DMS153 treated with DMSO at 0.1 percent for 48 hours (cell line): ENCODE measurements at regions not wholly inside any gene's neighbourhood (a gene's known extent, or its start where the extent isn't known, plus 50 kb on each side); places are given as distances from the start of the nearest gene placed in this dataset.
"Not testable (repeated sequence)": the region's sequence is repeated elsewhere in the genome, so short reads cannot be mapped to it uniquely, and the experiment has no call there.

ENCODE experiments used
- DNase-seq: peaks from one replicate; lab custom pipeline; 2025; ENCODE audit not compliant: unreplicated experiment; lab: John Stamatoyannopoulos, UW

DNA sequence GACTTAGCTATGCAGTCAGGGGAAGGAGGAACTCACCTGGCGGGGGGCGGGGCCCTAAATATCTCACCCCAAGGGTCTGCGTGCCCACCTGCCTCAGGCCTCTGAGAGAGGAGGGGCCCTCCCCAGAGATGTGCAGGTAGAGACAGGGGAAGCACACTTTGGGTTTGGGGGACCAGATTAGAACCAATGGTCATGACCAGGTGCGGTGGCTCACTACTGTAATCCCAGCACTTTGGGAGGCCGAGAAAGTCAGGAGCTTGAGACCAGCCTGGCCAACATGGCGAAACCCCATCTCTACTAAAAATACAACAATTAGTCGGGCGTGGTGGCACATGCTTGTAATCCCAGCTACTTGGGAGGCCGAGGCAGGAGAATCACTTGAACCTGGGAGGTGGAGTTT lies 246.4 kb upstream of the TCERG1L start:
- not testable (repeated sequence) for DNase-seq

DNA sequence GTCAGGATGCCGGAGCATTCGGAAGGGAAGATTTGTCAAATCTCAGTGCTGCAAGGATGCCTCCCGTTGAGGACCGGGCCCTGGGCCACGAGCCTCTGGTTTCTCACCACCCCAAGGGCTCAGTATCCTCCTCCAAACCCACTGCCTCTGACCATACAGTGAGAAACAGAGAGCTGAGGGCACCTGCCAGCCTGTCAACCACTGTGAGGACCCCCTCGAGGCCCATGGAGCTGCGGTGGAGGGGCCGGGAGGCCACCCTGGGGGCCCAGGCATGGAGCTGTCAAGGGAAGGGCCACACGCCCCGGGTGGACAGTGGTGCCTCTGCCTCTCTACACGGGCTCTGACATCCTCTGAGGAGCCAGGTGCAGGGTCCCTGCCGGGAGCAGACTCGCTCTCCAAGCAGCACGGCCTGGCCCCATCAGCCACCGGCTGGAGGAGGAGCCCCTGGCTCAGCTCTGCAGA lies 248.0 kb upstream of the TCERG1L start:
- DNase-seq, result no peak

DNA sequence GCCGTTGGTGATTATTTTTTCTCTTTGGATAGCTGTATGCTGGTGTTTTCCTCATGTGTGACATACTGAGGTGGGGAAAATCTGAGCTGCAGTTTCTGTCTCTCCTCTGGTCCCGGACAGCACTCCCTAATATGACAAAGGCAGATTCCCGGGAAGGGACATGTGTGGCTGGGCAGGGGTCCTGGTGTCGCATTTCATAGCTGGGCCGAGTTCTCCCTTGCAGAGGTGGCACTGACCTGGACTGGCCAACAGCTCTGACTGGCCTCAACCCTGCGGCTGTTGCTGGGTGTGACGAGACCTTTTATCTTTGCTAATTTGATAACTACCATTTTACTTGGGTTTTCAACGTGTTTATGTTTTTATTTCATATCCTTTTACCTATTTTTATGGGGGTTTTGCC lies 248.6 kb upstream of the TCERG1L start:
- no peak for DNase-seq

DNA sequence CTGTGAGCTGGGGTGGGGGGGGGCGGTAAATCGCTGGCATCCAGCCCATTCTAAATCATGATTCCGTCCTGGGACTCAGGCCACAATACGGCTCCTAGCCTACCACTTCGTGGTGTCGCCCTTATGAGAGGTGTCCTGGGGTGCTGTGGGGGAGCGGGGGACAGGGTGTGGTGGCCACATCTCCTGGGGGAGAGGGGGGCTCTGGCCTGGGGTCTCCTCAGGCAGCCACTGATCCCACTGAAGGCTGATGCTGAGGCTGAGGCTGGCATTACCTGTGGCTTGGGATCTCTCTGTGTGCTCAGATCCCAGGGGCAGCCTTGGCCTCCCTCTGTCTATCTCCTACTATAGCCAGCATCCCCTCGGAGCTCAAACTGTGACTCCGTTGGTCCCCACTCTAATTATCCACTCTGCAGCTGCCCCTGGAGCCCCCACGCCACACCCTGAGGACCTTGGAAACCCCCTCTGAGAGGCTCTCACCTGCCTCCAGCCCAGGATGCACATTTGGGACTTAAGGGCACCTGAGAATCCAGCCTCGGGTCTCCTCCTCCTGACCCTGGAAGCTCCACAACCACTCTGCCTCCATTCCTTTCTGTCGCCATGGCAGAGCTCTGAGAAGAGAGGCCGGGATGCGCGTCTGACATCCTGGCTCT lies 249.3 kb upstream of the TCERG1L start:
- no peak for DNase-seq

DNA sequence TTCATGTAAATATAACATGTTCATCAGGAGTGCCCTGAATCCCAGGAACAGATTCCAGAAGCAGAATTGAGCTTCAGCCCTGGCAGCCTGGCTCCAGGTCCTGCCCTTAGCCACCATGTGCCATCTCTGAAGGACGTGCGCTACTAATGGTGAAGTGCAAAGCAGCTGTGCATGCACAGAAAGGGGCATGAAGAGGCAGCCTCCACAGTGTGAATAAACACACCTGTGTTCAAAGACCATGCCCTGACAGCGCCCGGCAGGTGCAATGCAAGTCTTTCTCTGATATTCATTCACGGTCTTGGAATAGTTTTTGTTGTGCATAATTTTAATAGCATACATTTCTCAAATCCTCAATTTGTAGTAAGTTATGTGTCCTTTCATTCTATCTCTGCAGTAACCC lies 250.4 kb upstream of the TCERG1L start:
- DNase-seq, result peak; percentile 31

DNA sequence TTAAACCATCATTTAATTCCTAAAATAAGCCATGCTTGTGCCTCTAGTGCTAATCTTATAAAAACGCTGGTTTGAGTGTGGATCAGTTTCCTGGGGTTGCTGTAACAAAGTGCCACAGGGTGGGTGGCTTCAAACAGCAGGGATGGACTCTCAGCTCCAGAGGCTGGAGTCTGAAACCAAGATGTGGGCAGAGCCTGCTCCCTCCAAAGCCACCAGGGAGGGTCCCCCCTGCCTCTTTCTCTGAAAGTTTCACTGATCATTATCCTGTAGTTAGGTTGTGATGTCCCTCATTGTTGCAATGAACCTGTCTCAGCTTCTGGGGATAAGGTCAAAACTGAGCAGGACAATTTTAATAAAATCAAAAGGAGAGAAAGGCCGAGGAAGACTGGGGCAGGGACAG lies 251.9 kb upstream of the TCERG1L start:
- DNase-seq, result no peak

DNA sequence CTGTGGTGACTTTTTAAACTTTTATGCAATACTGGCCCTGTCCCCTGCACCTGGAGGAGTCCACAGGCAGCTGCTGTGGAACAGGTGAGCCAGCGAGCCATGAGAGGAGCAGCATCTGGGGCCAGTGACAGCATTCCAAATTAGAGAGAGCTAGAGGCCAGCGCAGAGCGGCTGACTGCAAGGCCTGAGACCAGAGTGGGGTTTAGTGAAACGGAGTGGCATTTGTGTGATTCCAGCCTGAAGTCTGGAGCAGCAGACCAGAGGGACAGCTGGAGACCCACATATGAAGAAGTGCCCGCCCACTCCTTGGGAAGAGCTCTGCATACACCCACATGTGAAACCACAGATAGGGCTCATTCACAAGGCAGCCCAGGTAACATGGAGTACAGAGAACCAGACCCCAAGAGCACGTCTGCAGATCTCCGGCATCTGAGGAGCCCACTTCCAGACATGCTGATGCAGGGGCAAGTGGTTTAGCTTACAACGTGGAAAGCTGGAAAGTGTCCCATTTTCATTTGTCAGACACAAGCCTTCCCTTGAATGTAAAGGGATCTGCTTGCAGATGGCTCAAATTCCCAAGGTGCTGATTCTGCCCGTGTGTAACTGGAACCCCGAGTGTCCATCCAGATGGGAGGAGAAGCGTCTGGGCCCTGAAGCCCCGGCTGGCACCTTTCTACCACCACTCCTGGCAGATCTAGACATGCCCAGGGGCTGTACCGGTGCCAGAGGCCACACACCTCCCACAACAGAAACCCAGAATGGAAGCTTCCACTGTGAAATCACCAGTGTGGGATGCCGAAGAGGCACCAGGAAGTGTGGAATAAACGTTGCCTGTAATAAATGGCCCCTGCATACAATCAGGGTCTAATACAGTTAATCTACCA lies 256.0 kb upstream of the TCERG1L start:
- DNase-seq, result peak; percentile 28

DNA sequence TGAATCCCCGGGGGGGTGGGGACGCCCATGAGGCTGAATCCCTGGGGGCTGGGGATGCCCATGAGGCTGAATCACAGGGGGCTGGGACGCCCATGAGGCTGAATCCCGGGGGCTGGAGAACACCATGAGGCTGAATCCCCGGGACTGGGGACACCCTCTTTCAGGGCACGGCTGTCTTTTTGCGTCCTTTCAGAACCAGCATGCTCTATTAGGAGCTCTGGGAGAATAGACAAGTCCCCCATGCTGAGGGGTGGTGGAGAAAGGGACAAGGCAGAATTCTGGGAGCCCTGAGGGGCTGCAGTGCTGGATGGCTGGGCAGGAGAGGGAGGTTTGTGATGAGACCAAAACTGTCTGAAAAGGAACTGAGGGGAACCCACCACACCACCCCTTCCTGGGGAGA lies 257.3 kb upstream of the TCERG1L start:
- DNase-seq, result no peak

DNA sequence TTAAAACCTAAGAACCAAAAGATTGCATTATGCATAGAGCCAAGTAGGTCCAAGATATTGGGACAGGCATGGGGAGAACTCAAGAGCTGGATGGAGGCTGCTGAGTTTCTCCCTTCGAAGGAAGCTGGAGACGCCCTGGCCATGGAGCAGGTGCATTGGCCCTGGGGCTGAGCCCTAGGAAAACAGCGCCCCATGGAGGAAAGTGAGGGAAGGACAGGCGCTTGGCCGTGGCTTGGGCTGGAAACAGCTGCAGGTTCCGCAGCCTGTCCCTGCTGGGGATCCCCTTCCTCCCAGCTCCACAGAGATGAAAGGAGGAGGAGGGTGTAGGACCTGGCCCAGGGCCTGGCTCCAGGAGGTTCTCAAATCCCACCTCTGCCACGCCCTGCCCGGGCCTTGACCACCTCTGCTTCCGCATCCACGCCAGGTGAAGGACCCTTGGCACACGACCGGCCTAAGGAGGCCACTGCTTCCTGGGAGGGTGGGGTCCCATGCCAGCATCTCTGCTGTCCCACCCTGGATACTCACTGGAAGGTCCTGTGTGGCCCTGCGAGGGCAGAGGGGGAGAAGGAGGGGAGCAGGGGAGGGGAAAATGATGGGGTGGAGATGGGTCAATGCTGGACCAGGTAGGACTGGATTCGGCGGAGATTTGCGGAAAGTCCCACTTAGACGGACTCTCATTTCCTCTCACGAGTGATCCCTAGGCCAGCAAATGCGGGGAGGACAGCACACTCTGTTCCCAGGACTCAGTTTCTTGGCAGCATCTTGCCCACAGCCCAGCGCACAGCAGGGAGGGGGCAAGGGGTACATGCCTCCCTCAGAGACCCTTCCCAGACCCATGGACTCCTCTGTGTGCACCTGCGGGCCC lies 258.6 kb upstream of the TCERG1L start:
- no peak for DNase-seq

DNA sequence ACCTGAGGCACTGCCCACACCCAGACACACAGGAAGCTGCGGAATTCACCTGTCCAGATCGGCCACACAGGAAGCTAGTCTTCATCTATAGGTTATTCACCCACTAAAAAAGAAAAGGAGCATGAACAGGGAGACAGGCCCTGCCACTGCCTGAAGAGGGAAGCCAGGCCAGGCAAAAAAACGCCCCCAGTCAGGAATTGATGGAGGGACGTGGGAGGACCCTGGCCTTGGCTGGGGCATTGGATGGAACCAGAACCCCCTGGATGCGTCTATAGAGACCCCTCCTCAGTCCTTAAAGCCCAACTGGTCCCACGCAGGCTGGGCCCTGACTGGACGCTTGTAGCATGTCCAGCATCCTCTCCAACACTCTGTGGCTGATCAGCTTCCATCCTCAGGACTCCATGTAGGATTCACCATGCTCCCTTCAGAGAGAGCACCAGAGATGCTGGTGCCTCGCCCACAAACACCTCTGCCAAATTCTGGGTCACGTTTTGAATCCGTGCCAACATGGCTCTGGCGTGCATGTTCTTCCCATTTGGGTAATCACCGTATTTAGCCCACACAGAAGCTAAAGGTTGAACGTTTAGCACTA lies 259.3 kb upstream of the TCERG1L start:
- DNase-seq, result no peak

DNA sequence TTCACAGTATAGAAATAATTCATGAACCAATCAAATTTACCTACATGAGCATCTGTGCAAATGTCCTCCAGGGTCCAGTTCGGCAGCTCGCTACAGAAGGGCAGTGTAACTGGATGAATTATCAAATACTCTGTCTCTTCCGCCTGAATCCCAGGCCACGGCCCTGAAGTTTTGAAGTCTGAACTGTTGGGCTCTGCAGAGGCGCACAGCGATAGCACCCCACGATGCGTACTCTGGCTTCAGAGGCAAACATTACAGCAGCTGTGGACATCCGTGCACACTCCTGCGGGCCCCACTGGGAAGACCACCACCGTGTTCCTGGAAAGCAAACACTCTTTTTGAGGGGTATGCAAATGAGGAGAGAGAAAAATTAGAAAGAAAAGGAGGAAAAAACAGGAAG lies 259.8 kb upstream of the TCERG1L start:
- DNase-seq, result no peak

DNA sequence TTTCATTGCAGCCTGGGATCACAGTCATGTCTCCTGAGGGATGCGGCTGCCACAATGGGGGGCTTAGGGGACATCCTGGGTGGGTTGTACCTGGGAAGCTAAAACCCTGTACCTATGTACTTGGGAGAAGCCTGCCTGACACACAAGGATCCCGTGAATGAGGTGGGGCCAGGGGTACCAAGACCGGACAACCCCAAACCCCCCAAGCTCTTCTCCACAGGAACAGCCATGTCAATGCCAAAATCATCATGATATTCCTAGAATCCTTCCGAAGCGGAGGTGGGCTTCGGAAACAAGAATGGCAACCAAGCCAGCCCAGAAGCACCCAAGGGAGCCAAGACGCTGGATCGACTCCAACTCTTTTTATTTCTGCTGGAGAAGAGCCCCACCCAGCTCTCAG lies 260.3 kb upstream of the TCERG1L start:
- no peak for DNase-seq

DNA sequence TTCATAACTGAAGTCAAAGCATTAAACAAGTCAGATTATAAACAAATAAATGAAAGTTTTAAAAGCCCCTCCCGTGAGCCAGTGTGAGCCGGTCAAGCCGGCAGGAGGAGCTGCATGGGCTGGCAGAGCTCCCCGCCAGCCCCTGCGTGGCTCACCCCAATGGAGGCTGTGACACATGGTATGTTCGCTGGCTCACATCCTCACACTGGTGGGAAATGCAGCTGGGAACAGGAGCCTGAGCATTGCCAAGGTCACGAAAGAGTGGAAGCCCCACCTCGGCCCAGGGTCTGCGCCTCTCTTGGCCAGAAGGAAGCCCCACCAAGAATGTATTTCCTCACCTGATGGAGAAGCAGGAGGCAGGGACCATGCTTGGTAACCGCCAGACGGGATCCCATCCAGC lies 261.7 kb upstream of the TCERG1L start:
- no peak for DNase-seq

DNA sequence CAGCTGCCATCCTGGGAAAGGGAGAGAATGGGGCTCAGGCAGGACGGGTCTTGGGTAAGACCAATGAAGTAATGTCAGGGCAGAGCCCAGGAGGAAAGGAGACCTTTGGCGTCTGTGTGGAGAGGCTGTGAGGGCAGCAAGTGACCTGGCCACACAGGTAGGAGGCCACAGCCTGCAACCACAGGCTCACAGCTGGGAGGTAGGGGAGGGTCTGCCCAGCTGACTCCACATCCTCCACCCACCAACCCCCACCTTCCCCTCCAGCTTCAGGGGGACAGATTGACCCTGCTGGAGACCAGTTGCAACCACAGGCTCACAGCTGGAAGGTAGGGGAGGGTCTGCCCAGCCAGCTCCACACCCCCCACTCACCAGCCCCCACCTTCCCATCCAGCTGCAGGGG lies 262.2 kb upstream of the TCERG1L start:
- no peak for DNase-seq

DNA sequence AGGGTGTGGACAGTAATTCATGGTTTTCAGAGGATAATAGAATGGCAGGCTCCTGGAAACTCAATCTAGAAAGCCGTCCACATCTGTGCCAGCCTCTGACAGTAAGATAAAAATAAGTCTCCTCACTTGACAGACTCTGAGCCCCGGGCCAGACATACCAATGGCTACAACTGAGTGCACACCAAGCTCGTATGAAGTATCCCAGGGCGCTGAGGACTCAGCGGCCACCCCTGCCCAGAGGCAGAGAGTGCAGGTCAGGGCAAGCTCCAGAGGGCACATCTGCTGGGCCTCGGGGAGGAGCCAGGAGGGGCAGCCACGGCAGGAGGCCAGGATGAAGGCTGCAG lies 262.8 kb upstream of the TCERG1L start:
- no peak for DNase-seq

DNA sequence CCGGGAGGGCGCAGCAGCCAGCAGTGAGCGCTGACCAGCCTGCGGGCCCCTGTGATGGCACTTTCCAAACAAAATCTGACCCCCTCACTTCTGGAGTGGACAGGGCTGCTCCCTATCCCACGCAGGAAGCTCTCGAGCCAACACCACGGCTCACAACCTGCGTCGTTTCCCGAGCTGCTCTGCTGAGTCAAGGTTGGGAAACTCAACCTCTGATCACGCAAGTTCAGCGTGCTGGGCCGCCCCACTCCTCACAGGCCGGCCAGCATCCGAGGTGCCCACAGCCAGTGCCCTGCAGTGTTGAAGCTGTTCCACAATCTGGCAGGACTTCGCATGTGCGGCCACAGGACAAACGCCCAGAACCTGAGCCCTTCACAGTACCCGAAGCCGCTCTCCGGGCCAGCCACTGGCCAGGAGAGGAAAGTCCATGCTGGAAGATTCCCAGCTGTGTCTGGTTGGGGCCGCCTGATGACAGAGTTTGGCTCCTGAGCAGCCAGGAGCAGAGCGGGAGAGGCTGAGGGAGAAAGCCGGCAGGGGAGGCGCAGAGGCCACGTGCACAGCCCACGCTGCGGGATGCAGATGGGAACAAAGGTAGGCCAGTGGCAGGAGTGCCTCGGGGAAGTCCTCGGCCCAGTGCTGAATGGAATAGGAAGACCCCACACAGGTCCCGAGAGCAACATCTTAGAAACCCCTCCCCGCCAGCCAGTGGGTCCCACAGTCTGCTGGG lies 263.3 kb upstream of the TCERG1L start:
- no peak for DNase-seq

DNA sequence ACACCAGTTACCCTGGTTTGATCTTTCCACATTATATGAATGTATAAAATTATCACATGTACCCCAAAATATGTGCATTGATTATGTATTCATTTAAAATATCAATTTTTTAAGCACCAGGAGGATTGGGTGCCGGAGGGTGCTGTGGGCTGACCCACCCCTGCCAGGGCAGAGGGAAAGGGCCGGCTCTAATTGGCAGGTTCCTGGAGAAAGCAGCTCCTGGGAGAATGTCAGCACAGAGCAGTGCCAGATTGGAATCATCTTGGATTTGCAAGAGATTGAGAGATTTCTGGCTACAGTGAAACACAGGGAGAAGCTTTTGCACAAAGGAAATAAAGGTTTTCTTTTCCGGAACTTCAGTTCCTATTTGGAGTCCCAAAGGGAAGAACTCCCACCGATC lies 264.4 kb upstream of the TCERG1L start:
- no peak for DNase-seq

DNA sequence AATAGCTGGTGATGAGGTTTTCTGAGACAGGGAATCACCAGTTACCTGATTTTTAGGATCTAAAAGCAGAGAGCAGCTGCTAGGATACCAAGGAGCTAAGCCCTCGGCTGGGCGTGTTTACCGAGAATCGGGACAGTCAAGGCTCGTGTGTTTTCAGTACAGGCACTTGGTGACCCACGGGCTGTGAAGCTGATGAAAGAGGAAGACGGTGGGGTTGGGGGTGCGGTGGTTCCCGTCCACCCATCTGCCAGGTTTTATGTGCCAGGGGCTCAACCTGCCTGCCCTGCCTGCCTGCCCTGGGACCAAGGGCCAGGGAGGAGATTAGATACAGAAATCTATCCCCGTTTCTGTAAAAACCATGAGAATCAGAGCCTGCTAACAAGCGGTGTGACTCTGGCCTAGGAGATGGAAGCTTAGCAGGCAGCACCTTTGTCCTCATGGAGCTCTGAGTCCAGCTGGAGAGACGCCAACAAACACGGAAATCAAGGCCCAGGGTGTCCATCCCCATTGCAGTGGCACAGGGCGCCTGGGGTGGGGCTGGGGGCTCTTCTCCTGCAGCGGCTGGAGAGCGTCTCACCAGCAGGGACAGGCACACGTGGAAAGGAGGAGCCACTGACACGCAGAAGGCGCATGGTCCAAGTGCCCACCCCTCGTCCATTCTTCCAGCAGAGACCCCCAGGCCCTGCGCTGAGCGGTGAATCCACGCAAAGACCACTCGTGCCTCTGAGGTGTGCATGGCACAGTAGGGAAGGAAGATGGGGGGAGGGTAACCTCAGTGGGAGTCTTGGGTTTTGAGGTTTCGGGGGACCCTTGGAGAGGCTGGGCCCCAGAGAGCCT lies 265.0 kb upstream of the TCERG1L start:
- no peak for DNase-seq

DNA sequence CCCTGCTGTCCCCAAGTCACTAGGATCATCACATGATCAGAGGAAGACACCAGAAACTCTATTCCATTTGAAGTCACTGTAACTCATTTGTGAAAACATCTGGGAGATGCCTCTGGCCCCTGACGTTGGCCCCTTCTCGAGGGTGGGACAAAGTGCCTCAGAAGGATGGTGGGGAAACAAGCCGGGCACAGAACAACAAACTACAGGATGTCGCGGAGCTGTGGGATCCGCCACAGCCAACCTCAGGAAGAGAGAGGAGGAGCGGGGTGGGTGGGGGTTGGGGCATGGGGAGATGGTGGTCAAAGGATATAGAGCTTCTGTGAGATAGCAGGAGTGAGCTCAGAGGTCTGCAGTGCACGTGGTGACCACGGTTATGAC lies 265.6 kb upstream of the TCERG1L start:
- DNase-seq, result no peak
